ENCODE measurements at regions not wholly inside any gene's neighbourhood (a gene's known extent, or its start where the extent isn't known, plus 50 kb on each side); places are given as distances from the start of the nearest gene placed in this dataset.

DNA sequence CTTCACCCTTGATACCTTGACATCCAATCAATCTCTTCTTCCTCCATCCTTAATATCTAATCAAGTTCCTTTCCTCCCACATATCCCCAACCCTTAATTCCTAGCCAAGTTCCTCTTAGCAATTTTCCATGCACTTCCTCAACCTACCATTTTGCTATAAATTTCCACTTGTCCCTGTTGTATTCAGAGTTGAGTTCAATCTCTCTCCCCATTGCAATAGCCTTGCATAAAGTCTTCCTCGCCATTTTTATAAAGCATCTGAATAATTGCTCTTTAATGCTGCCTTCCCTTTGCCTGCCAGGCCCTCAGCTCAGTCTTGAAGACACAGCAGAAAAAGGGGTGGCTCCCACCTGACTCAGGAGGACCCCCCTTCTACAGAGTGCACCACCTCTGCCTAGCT is 390.3 kb downstream of the HHIPL2 start:
- no peak for DNase-seq

DNA sequence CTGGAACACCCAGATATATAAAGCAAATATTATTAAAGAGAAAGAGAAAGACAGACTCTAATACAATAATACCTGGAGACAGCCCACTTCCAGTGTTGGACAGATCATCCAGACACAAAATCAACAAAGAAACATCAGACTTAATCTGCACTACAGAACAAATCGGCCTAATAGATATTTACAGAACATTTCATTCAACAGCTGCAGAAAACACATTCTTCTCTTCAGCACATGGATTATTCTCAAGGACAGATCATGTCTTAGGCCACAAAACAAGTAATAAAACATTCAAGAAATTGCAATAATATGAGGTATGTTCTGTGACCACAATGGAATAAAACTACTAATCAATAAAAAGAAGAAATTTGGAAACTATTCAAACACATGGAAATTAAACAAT is 398.3 kb upstream of the DUSP10 start:
- DNase-seq: no peak

DNA sequence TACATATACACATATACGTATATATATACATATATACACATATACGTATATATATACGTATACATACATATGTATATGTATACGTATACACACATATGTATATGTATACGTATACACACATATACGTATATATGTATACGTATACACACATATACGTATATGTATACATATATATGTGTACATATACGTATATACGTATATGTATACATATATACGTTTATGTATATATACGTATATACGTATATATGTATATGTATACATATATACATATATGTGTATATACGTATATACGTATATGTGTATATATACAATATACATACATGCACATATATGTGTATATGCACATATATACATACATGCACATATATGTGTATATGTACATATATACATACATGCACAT is 396.2 kb upstream of the DUSP10 start:
- DNase-seq: no peak

DNA sequence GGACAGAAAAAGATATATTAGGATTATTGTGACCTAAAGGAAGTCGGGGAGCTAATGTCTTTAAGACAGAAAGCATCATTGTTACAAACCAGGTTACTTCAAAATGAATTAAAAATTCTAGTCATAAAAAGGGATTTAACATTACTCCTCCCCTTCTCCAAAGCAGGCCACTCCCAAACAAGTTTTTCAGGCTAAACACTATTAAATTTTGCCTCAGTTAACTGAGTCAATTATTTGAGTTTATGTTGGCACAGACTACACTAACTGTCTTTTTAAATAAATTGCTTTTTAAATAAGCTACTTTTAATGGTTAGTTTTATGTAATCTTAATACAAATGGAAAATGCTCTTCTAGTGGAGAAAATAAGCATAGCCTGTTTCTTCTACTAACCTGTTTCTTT is 395.0 kb upstream of the DUSP10 start:
- no peak for DNase-seq

DNA sequence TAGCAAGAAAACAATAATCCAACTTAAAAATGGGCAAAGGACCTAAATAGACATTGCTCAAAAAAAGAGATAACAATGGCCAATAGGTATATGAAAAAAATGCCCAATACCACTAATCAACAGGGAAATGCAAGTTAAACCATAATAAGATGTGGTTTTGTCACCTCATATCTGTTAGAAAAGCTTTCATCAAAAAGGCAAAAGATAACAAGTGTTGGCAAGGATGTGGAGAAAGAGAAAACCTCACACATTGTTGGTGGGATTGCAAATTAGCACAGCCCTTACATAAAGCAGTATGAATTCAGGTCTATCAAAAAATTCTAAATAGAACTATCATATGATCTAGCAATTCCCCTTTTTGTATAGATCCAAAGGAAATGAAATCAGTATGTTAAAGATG is 387.2 kb upstream of the DUSP10 start:
- no peak for DNase-seq

DNA sequence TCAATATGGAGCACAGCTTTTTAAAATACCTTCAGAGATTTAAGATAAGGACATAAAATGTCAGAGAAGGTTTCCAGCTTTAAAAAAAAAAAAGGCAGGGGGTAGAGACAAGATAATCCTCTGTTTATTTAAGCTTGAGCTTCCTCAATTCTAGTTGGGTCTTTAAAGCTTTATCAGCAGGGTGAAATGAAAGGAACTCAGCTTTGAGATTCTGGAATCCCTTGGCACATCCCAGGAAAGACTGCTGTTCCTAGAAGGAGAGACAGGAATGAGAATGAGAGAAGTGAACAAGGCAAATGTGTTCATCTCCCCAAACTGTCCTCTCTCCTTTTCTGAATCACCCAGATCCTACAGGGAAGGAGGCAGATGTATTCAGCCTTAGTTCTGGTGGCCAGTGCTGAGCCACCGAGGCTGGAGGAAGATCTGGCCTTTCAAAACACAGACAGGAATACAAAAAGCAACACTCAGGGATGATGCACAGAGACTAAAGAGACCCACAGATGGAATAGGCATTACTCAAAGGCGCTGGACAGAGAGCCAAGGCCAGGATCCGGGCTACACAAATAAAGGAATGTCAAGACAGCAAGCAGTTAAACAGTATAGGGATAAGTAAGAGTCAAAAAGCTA is 385.8 kb upstream of the DUSP10 start:
- no peak for DNase-seq

DNA sequence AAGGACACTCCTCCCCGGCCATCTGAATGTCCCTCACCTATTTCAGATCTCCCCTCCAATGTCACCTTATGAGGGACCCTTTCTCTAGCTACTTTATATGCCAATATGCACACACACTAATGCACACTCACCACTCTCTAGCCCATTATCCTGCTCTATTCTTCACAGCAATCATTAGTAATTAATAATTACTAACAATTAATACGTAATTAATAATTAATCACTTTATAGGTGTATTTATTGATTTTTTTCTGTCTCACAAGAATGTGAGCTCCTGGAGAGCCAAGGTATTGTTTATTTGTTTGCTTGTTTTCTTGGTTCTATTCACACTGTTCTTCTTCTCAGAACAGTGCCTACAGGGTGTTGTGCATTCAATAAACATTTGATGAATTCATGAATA is 385.2 kb upstream of the DUSP10 start:
- DNase-seq: no peak

DNA sequence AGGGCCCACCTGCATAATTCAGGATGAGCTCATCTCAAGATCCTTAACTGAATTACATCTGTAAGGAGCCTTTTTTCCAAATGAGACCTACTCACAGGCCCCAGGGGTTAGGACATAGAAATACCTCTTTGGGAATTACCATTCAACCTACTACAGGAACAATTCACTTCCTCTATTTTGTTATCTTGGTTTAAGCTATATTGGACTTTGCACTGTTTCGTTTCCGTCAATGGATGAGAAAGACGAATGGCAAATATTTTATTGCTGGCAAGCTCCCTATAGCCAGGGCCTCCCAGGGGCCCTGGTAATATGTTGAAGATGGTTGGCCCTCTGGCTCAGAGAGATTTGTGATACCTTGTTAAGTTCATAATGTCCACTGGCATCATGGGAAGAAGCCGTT is 384.2 kb upstream of the DUSP10 start:
- no peak for DNase-seq

DNA sequence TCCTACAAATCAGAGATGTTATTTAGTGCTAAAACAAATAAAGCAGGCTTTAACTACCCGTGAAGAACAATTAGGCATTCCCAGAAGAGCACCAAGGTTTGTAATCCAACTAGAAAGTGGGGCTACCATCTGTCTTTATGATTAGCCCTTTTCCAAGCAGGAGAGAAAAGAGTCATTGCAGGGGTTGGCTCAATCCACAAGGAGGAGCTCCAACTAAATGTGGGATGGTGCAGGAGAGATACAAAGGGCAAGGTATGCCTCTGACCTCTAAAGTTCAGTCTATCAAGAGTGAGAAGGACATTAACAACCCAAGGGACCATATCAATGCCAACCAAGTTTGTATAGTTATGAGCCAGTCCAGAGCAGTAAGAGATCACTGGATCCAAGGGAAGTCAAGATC is 382.7 kb upstream of the DUSP10 start:
- DNase-seq: no peak

DNA sequence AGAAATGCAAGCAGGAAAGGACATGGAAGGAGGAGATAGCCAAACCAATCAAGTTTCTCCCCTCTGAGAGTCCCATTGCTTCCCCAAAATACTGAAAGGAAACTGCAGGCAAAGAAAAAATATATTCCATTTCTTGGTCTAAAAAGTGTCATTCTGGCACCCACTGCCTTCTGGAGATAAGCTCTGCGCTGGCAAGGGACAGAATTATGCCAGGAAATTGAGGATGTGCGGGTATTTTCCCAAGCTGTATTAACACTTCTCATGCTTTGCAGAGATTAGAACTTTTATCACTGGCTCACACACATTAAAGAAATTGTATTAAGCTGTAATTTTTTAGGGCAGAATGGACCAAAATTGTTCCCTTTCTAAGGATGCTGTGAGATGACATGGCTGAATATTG is 381.2 kb upstream of the DUSP10 start:
- DNase-seq: no peak

DNA sequence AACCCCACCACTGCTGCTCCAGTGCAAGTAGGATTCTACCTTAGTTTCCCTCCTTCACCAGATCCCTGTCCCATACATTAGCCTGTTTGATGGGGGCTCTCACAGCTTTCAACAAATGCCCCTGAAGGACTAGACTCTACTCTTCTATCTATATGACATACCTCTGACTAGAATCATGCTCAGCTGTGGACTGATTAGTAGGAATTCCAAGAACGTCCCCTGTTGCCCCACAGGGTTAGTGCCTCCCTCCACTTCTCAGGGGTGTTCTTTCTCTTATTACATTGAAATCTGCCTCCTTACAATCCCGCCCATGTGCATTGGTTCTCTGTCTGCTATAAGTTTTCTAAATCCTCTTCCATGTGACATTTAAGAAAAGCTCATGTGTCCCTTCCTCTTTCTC is 375.9 kb upstream of the DUSP10 start:
- DNase-seq: no peak

DNA sequence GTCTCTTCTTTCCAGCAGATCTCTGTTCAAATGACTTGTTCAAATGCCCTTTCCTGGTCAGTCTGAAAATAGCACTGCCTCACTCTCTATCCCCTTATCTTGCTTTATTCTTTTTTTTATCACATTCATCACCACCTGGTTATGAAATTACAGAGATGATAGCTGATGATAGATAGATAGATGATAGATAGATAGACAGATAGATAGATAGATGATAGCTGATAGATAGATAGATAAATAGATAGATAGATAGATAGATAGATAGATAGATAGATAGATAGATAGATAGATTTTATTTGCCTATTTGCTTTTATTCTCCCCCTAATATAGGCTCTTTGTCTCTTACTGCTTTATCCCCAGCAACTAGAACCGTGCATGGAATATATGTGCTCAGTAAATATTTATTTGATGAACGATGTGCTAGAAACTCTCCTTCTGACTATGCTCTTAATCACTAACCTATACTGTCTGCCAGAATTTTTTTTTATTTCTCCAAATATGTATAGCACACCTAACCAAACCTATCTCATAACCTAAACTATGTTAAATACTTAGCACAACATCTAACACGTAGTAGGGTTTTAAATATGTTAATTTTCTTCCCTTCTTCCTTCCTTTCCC is 372.8 kb upstream of the DUSP10 start:
- no peak for DNase-seq

DNA sequence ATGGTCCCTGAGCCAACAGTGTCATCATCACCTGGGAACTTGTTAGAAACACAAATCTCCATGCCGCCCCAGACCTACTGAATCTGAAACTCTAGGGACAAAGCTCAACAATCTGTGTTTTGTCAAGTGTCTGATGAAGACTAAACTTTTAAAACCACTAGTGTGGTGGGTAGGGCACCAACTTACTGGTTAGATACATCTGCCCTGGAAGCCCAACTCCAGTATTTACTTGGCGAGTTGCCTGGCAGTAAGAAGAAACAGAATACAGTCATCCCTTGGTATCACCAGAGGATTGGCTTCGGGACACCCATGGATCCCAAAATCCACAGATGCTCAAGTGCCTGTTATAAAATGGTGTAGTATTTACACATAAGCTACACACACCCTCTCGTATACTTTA is 367.9 kb upstream of the DUSP10 start:
- no peak for DNase-seq

DNA sequence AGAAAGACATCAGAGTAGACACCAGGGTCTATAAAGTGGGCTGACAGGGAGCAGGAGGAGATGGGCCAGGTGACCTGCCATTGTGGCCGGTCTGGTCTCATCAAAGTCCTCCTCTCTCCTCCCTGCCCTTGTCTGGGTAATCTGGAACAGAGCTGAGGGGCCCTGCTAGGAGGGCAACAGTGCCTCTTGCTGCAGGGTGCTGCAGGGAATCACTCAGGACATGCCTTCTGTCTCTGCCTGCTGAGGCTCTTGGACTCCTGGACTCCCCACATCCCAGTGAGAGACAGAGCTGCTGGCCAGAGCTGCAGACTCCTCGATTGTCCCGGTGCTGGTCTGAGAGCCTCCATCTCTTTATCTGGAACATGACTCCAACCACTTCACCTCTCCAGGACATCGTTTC is 366.1 kb upstream of the DUSP10 start:
- no peak for DNase-seq

DNA sequence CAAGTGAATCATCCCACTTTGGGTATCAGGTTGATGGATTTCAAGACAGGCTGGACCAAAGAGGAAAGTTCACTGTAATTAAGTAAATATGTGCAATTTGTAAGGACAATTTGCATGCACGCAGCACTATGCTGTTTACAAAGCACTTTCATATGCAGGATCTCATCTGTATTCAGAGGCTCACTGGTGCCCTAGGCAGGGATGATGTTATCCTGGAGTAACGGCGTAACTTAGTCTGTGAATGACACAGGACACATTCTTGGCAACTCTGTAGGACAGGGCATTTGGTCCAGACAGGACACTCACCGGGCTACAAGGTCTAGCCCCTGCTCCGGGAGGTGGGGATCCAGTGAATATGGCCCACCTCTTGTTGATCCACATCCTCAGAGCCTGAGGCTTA is 365.4 kb upstream of the DUSP10 start:
- DNase-seq: no peak

DNA sequence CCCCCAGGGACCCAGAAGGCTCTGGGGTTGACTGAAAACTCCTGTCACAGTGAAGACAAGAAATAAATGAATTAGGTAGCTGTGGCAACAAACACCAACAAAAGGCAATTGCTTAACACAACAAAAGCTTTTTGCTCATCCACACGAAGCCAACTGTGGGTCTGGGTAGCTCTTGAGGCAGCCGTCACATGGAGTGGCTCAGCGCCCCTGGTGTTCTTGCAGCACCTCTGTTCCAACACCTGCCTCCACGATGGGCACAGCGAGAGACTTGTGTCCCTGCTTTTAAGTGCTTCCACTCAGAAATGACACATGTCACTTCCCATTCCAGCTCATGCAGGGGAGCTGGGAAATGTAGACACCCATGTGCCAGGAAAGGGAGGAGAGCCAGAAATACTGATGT is 364.5 kb upstream of the DUSP10 start:
- no peak for DNase-seq

DNA sequence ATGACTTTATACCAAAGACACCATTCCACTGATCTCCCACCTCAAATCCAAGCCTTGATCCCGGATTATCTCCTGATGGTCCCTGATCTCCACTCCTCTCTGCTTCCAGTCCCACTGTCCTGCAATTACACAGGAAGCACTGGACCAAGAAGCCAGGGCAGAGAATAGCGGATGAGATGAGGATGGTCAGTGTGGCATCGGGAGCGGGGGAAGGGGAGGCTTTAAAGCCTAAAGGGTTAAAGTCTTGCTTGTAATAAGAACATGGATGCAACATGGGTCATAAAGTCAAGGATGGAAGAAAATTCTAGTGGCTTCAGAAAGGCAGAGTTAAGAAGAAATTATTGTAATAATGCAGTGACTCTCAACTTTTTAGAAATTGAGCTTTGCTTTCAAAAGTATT is 364.0 kb upstream of the DUSP10 start:
- DNase-seq: no peak

DNA sequence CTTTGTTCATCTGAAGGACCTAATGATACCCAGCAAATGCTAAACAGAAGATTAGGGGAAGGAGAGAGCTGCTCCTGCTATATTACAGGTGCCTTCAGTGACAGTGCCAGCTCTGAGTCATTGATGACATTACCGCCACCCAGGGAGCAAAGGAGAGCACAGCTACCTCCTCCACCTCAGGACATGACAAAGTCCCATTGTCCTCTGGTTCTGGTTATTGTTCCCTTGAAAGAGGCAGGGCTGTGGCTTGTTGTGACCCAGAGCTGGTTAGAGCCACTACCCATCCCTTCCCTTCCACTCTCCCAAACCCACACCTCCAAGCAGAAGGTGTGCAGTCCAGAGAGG is 363.5 kb upstream of the DUSP10 start:
- DNase-seq: no peak

DNA sequence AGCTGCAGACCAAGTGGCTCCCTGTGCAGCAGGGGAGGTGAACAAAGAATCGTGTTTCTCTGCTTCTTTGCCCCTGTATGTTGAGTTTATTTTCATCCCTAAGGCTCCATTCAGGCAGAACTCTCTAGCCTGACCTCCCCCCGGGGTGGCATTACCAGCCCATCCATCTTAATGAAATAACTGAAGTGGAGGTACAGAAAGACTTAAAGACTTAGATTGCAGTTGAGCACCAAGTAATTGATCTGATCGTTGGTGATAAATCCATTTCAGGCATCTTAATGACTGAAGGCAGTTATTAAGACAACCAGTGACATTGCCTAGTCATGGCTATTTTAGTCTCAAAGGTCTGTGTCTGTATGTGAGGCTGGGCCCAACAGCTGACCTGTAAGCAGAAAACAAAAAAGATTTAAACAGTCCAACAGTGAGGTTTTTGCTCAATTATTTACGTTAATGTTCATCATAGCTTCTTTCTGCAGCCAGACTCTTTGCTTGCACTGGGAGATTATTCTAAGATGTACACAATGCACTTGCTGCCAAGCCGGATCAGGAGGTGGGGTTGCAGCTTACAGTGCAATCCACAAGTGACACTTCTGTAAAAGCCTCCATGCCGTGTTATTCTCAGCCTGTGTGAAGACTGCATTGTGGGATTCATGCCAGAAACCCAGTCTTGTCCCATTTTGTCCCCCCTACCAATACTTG is 363.0 kb upstream of the DUSP10 start:
- DNase-seq: no peak

DNA sequence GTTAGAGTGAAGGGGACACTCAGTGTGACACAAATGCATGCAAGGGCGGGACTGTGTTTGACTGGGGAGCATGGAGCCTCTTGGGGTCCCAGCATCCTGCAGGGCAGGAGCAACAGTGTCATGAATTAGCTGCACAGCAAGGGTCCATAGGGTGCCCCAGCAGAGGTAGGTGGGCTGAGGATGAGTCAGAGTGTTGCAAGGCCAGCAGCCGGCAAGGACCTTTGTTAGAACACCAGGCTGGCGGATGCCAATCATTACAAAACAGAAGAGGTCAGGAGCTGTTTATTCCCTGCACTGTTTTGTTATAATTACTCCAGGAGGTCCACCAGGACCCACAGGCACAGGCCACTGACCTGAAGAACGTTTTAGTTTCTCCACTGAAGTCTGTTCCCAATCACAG is 362.2 kb upstream of the DUSP10 start:
- no peak for DNase-seq

DNA sequence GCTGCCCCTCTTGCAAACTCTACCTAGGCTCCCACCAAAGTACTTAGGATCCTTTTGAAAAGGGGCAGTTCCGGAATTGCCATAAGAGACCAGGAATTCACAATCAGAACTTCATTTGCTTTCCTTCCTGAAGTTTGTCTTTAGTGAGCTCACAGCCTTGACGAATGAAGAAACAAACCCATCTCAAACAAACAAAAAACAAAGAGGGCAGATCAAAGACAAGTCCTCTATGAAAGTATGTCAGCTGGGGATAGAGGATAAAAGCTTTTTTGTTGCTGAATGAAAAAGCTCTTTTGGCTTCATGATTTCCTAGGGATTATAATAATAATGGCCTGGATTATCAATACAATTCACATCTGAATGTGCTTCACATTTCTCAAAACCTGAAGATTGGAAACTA is 357.9 kb upstream of the DUSP10 start:
- no peak for DNase-seq

DNA sequence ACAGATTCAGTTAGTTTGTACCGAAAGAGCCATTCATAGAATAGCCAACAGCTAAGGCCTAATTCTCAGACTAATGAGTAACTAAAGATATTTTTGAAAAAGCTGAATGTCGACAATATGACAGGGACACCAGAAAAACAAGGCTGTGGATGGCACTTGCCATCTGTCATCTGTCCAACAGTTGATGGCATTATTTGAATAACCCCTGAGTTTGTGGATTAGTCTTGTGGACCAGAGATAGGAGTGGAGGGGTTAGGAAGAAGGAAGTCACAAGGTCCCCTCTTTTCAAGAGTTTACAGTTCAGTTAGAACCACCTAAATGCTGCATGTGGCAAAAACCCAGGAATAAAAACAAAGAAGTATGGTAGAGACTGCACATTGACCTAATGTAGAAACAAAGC is 356.5 kb upstream of the DUSP10 start:
- DNase-seq: no peak

DNA sequence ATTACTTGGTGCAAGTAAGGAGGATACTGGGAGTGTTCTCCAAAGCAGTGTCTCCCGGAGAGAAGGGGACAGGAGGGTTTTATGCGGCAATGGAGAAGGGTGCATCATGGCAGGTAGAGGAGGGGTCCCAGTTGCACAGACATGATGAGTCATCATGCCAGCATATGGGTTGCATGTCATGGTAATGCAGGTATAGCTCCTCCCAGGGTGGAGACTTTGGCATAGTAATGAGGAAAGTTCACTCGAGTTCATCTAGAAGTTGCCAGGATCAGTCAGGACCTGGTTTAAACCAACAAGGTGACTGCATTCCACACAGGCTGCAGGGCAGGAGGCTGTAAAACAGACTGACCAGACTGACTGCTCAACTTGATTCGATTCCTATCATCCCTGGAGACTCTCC is 355.7 kb upstream of the DUSP10 start:
- no peak for DNase-seq

DNA sequence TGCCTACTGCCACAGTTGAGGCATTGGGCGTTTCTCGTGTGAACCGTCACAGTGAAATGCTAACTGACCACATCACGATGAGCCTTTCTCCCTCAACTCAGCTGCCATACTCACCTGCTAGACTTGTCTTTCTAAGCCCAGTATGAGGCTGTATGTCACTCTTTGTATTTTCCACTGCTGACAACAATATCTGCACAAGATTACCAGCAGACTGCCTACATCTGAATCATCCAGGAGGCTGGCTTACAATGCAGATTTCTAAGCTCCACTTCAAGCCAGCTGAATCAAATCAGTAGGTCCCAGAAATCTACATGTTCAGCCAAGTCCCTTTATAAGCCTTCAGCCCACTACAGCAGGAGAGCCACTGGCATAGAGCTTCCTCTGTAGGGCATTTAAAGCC is 355.0 kb upstream of the DUSP10 start:
- no peak for DNase-seq

DNA sequence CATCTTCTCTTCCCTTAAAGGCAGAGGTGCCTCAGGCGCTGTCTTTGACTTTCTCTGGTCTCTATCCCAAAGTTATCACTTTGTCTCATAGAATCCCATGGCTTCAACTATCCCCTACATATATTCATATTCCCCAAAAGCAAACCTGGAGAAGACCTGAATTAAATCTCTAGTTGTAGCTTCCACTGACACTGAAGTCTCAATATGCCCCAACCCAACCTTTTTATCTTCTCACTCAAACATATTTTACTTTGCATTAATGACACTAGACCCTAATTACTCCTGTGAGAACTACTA is 354.5 kb upstream of the DUSP10 start:
- DNase-seq: no peak
